Fibroblast of villous mesenchyme (primary cell): ENCODE measurements at regions not wholly inside any gene's neighbourhood (a gene's known extent, or its start where the extent isn't known, plus 50 kb on each side); places are given as distances from the start of the nearest gene placed in this dataset.

ENCODE experiments used
- DNase-seq: peaks from one replicate; pipeline ENCODE4 v3.0.0-alpha.2; 2010; ENCODE audit warnings: low read depth
- H3K4me3 ChIP-seq: 2 replicates; pipeline ENCODE4 v1.5.1; 2011; ENCODE audit warnings: low read depth, mild to moderate bottlenecking, low read length
- TF ChIP-seq, protein P1 (sequence below): IDR thresholded peaks from 2 replicates; pipeline ENCODE4 v1.5.1; 2012; ENCODE audit warnings: low read depth, mild to moderate bottlenecking, low read length; ENCODE audit not compliant: insufficient read depth

DNA sequence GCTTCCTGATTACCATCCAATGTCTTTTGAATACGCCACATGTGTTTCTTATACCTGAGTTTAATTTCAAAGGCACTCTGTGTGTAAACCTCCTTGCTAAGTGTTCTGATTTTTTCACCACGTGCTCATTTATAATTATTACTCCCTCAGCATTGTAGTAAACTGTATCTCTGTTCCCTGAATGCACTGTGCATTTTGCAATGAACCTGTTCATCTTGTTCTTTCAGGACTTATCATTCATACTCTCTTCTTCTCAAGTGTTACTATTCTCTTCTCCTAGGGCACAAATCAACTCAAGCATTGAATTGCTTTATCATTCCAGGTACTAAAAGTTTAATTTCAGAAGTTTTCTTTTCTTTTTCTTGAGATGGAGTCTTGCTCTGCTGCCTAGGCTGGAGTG, 383.4 kb upstream of the TRIB2 start:
- DNase-seq, result no peak
- H3K4me3 ChIP-seq, result no peak overlapping the region
- TF ChIP-seq, protein P1, sequence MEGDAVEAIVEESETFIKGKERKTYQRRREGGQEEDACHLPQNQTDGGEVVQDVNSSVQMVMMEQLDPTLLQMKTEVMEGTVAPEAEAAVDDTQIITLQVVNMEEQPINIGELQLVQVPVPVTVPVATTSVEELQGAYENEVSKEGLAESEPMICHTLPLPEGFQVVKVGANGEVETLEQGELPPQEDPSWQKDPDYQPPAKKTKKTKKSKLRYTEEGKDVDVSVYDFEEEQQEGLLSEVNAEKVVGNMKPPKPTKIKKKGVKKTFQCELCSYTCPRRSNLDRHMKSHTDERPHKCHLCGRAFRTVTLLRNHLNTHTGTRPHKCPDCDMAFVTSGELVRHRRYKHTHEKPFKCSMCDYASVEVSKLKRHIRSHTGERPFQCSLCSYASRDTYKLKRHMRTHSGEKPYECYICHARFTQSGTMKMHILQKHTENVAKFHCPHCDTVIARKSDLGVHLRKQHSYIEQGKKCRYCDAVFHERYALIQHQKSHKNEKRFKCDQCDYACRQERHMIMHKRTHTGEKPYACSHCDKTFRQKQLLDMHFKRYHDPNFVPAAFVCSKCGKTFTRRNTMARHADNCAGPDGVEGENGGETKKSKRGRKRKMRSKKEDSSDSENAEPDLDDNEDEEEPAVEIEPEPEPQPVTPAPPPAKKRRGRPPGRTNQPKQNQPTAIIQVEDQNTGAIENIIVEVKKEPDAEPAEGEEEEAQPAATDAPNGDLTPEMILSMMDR, result no peak

DNA sequence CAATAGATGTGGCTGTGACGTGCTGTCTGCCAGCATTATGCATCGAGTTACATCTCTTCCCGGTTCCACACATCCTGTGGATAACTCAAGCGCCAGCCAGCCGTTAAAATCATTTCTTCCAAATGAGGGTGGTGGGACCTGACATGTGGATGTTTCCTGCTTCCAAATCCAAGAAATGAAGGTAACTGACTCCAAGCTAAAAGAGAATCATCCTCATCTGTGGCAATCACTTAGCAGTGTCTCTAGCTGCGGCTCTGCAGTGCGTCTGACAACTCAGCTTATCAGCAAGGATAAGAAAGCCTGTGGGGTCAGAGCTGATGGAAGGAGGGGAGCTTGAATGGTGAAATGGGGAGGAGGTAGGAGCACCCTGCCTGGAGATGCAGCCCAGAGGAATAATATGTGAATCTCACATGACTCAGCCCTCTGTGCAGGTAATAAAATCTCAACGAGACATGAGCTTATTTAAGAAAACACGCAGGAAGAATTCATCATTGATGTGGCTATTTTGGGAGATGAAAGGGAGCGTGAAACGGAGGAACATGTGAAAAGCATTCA, 382.2 kb upstream of the TRIB2 start:
- TF ChIP-seq, protein P1, result no peak
- peak; percentile 32 for DNase-seq

DNA sequence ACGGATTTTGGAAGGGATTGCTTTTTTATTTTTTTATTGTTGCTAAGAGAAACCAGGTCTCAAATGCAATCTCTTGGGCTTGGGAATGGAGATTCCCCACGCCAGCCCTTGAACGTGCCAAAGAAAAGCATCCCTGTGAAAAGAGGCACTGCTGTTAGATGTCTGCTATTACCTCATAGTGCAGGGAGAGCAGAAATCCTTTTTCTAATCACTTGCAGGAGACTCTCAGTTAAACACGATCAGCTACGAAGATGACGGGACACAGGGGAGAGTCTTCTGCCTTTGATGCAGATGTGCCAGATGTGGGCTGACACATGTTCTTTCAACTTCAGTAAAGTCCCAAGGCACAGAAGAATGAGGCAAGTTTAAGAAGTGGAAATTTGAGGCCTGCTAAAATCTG, 381.6 kb upstream of the TRIB2 start:
- TF ChIP-seq, protein P1, result no peak
- no peak for DNase-seq
- no peak overlapping the region for H3K4me3 ChIP-seq

More for the DNA sequence above, 382.2 kb upstream of the TRIB2 start:
- H3K4me3 ChIP-seq, result no peak overlapping the region

DNA sequence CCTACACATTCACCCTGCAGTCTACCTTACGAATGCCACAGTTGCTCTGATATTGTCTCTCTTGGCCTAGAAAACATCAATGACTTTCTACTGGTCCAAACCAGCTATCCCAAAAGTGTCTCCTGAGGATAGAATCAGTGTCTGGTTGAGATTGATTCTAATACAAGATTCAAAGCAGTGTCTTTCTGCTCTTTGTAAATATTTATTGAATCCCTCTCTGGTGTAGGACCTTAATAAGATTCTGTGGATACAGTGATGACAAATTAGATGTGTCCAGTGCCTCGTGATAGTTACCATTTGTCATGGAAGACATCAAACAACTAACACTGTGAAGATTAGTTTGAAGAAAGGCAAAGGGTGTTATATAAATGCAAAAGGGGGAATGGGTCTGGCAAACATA, 380.7 kb upstream of the TRIB2 start:
- no peak overlapping the region for H3K4me3 ChIP-seq
- TF ChIP-seq, protein P1, result no peak
- no peak for DNase-seq

DNA sequence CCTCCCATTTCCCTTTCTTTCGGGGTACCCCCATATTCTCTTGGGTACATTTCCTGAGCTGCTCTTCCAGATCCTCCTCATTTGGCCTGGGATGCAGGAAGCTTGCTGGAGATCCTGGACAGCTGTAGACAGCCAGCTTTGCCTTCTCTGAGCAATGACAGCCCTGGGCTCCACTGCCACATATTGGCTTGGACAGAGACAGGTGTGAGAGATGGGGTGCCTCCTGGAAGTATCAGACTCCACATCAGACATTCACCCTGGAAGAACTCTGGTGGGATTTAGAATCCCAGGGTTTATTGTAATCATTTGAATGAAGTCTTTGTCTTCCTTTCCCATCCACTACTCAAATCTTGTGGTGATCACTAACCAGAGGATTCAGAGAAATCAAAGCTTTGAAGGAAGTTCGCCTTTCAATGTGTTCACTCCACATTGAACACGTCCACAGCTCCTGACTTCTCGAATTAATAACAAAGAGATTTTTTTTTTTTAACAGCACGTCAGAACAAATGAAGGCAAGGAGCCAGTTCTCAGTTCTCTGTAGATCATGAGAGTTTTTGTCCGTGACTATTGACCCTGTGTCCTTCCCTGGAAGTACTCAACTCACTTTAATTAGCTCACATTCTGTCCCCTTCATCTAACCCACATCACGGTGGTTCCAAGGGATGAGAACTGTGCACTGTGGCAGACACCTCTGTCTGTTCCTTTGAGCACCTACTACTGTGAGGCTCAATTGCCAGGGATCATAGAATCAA, 377.6 kb upstream of the TRIB2 start:
- DNase-seq, result no peak

DNA sequence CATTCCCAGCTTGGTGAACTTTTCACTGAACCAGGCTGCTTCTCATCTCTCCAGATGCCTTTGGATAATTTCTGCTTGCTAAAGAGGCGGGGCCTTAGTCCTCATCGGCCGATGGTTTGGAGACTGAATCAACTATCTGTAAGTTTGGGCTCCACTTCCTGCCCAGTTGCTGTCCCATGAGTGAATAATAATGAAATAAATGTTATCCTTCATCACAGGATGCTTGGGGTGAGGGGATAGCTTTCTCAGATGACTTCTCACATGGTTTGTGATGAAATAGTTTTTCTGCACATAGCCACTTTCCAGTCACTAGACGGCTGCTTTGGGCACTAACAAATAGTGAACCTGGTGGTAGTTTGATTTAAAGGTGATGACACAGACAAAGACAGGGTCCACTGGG, 376.6 kb upstream of the TRIB2 start:
- H3K4me3 ChIP-seq, result no peak overlapping the region
- DNase-seq, result no peak
- TF ChIP-seq, protein P1, result no peak

More for the DNA sequence above, 377.6 kb upstream of the TRIB2 start:
- no peak overlapping the region for H3K4me3 ChIP-seq
- TF ChIP-seq, protein P1, result no peak

DNA sequence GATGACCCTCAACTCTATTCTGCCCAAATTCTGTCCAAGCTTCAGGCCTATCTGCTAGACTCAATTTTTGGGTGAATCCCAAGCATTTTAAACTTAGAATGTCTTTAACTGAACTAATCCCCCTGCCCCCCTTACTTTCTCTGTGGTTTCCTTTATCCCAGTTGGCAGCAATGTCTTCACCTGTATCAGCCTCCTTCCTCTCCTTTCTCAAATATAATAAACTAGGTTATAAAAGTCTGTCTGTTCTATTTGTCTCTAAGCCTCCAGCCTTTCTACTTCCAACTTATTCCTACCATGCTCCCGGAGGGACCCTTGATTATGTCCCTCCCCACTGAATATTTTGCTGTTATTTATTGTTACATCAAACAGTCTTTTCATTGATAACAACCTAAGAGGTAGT, 375.5 kb upstream of the TRIB2 start:
- no peak for DNase-seq
- no peak overlapping the region for H3K4me3 ChIP-seq
- TF ChIP-seq, protein P1, result no peak
